HG03039 (cell line): ENCODE measurements at regions not wholly inside any gene's neighbourhood (a gene's known extent, or its start where the extent isn't known, plus 50 kb on each side); places are given as distances from the start of the nearest gene placed in this dataset.

Source experiments
- ATAC-seq: cut with Tn5 transposase; IDR thresholded peaks from one replicate; pipeline ENCODE4 v1.9.1; 2021; ENCODE audit warnings: mild to moderate bottlenecking, moderate library complexity; ENCODE audit not compliant: unreplicated experiment

GRCh38 chr6:121810158-121811032 is 374.9 kb downstream of the GJA1 start:
- no peak for ATAC-seq

- ATAC-seq = no peak
These were observed 375.7 kb downstream of the GJA1 start for GRCh38 chr6:121811106-121811505.

- no peak for ATAC-seq
These were observed 380.9 kb downstream of the GJA1 start for GRCh38 chr6:121816361-121816760.

GRCh38 chr6:121816906-121817540 is 381.6 kb downstream of the GJA1 start:
- no peak for ATAC-seq

GRCh38 chr6:121823437-121823851 is 388.0 kb downstream of the GJA1 start:
- ATAC-seq = no peak

GRCh38 chr6:121826156-121826810 is 390.8 kb downstream of the GJA1 start:
- no peak for ATAC-seq

- ATAC-seq = no peak
These were observed 392.9 kb downstream of the GJA1 start for GRCh38 chr6:121828146-121828886.

- ATAC-seq = no peak
These were observed 395.3 kb downstream of the GJA1 start for GRCh38 chr6:121830736-121831135.

GRCh38 chr6:121835662-121836061 is 400.2 kb downstream of the GJA1 start:
- ATAC-seq = no peak

- no peak for ATAC-seq
These were observed 402.2 kb downstream of the GJA1 start for GRCh38 chr6:121837545-121838229.

- no peak for ATAC-seq
These were observed 403.4 kb downstream of the GJA1 start for GRCh38 chr6:121838842-121839241.

GRCh38 chr6:121839896-121840295 is 404.4 kb downstream of the GJA1 start:
- no peak for ATAC-seq

- no peak for ATAC-seq
These were observed 409.5 kb downstream of the GJA1 start for GRCh38 chr6:121844898-121845297.

GRCh38 chr6:121847806-121848522 is 412.5 kb downstream of the GJA1 start:
- ATAC-seq = no peak

- no peak for ATAC-seq
These were observed 413.2 kb downstream of the GJA1 start for GRCh38 chr6:121848523-121849255.

- ATAC-seq = peak; percentile 92
These were observed 414.0 kb downstream of the GJA1 start for GRCh38 chr6:121849477-121849876.

- no peak for ATAC-seq
These were observed 415.6 kb downstream of the GJA1 start for GRCh38 chr6:121851056-121851455.

GRCh38 chr6:121853686-121854085 is 418.2 kb downstream of the GJA1 start:
- ATAC-seq = no peak

GRCh38 chr6:121855521-121855920 is 420.1 kb downstream of the GJA1 start:
- no peak for ATAC-seq
